Natural killer cell (primary cell): ENCODE measurements at regions not wholly inside any gene's neighbourhood (a gene's known extent, or its start where the extent isn't known, plus 50 kb on each side); places are given as distances from the start of the nearest gene placed in this dataset.

Experiments used
- ATAC-seq, 3 donors: fragments of 150-1000 bp in 2 of 3; fragments of 200-7000 bp in 1 of 3; cut with Tn5 transposase; 1 replicate in 1 of 3; 2 replicates in 2 of 3; pipeline ENCODE4 v1.10.0; 2021; ENCODE audit warnings: mild to moderate bottlenecking in 2 of 3, moderate library complexity in 2 of 3
- DNase-seq, 2 donors: peaks; one replicate each; pipeline versions ENCODE4 v3.0.0 to v3.0.0-alpha.2; 2013 to 2021; ENCODE audit warnings: mixed read lengths in 1 of 2
- H3K27ac ChIP-seq: one replicate; pipeline ENCODE4 v1.5.1; 2013; ENCODE audit warnings: mild to moderate bottlenecking, low read length
- H3K27me3 ChIP-seq: one replicate; pipeline ENCODE4 v1.6.1; 2013; ENCODE audit warnings: low read length; ENCODE audit not compliant: control insufficient read depth, insufficient read depth
- H3K36me3 ChIP-seq: one replicate; pipeline ENCODE4 v1.6.1; 2013; ENCODE audit warnings: low read length; ENCODE audit not compliant: control insufficient read depth, insufficient read depth
- H3K4me1 ChIP-seq: one replicate; pipeline ENCODE4 v1.6.1; 2013; ENCODE audit warnings: low read length; ENCODE audit not compliant: control insufficient read depth, insufficient read depth
- H3K4me3 ChIP-seq: one replicate; pipeline ENCODE4 v1.5.1; 2013; ENCODE audit warnings: low read length
- H3K9me3 ChIP-seq: one replicate; pipeline ENCODE4 v1.6.1; 2013; ENCODE audit warnings: low read length; ENCODE audit not compliant: control insufficient read depth, insufficient read depth
- H3K27ac Mint-ChIP-seq, 2 donors: one replicate each; pipeline ENCODE4 v1.8.0; 2022; ENCODE audit warnings: mild to moderate bottlenecking in 2 of 2, mixed read lengths in 2 of 2, moderate library complexity in 1 of 2
- H3K27me3 Mint-ChIP-seq, 2 donors: one replicate each; pipeline ENCODE4 v1.8.0; 2022; ENCODE audit warnings: low read depth in 2 of 2, mixed read lengths in 2 of 2
- H3K36me3 Mint-ChIP-seq: one replicate; pipeline ENCODE4 v1.8.0; 2022; ENCODE audit warnings: mixed read lengths
- H3K4me1 Mint-ChIP-seq, 2 donors: one replicate each; pipeline ENCODE4 v1.8.0; 2022; ENCODE audit warnings: mixed read lengths in 2 of 2
- H3K4me3 Mint-ChIP-seq: one replicate; pipeline ENCODE4 v1.8.0; 2022; ENCODE audit warnings: mild to moderate bottlenecking, moderate library complexity, mixed read lengths
- H3K9me3 Mint-ChIP-seq, 2 donors: one replicate each; pipeline ENCODE4 v1.8.0; 2022; ENCODE audit warnings: mixed read lengths in 2 of 2
- CTCF ChIP-seq: fragments of 200-600 bp; IDR thresholded peaks from one replicate; pipeline ENCODE4 v1.8.0; 2022; ENCODE audit warnings: antibody characterized with exemption
- WGBS: methylation state at CpG from one replicate; pipeline ENCODE4 v1.1.7; 2013; ENCODE audit warnings: missing lambda C conversion rate; ENCODE audit not compliant: insufficient coverage; 5-methylcytosine and 5-hydroxymethylcytosine counted together
- intact Hi-C: fragments of 100-400 bp; cut with micrococcal nuclease; formaldehyde crosslinking; loops from one replicate; pipeline ENCODE4 v1.14.2; 2022

DNA sequence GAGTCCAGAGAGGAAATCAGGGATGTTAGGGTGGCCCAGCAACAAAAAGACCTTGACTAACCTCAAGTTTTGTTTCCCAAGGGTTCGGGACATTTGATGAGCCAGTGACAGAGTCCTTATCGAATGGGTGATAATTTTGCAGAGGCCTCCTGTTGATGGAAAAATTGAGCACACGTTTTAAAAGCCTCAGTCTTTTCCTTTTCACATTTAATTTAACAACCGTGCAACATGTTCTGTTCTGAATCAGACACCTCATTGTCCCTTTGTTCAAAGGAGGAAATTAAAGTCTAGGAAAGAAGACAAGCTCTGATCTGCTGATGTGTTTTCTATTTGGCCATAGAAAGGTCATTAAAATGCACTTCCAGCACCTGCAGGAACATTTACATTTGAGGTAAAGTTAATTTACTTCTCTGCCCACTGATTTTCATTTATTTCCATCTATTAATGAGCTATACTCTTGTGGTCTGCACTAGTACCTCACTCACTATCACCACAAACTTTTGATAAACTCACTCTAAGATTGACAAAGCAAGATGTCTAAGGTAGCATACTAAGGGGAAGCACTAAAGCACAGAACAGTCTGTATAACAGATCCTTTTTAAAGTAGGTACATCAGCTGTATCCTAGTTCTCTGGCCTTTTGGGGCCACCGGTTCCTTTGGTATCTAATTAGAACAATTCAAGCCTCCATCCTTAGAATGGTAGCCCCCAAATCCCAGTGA is 147.0 kb downstream of the RPAP3 start:
- H3K9me3 ChIP-seq = no peaks in the 10 kb centered on the region
- no peak overlapping the region for H3K27ac Mint-ChIP-seq
- H3K9me3 Mint-ChIP-seq = no peaks in the 10 kb centered on the region
- ATAC-seq (no peak), DNase-seq (no peak)
- peaks cover 8 to 10% of the 10 kb centered on the region in 2 donors for H3K4me1 Mint-ChIP-seq
- 75% methylated on average over 3 of the region's 5 CpGs for WGBS
- no peaks in the 10 kb centered on the region for H3K4me1 ChIP-seq
- peaks cover 4% of the 10 kb centered on the region for H3K36me3 Mint-ChIP-seq
- H3K27me3 Mint-ChIP-seq = peaks cover 15 to 17% of the 10 kb centered on the region in 2 donors
- intact Hi-C loops = no loop called here
- no peak overlapping the region for H3K27ac ChIP-seq
- TF ChIP-seq CTCF = no peak
- H3K27me3 ChIP-seq = no peaks in the 10 kb centered on the region
- H3K4me3 Mint-ChIP-seq = no peak overlapping the region
- no peak overlapping the region for H3K4me3 ChIP-seq
- no peaks in the 10 kb centered on the region for H3K36me3 ChIP-seq

DNA sequence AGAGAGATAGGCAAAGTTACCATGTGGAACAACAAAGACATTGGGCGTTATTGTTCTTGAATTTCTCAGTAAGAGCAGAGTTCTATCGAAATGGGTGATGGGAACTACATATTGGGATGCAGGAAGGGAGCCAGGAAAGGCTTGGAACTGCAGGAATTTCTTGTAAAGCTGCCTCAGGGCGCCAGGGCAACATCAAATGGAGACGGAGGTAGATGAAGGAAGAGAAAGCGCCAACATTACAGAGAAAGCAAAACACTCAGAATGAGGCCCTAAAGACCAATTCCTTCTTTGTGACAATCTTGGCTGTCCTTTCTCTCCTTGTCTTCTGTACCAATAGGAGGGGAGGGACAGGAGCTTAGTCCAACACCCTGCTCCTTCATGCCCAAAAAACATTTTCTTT is 148.4 kb downstream of the RPAP3 start:
- ATAC-seq (no peak), DNase-seq (no peak)
- no peak for TF ChIP-seq CTCF
- peaks cover 7% of the 10 kb centered on the region for H3K9me3 ChIP-seq
- WGBS = 85% methylated on average over 3 of the region's 5 CpGs
- intact Hi-C loops = no loop called here
- H3K27me3 ChIP-seq = no peaks in the 10 kb centered on the region
- no peak overlapping the region for H3K4me3 ChIP-seq
- no peaks in the 10 kb centered on the region for H3K36me3 ChIP-seq
- peaks cover 8 to 16% of the 10 kb centered on the region in 2 donors for H3K4me1 Mint-ChIP-seq
- no peak overlapping the region for H3K27ac Mint-ChIP-seq
- H3K4me3 Mint-ChIP-seq = no peak overlapping the region
- peaks cover 14% of the 10 kb centered on the region for H3K36me3 Mint-ChIP-seq
- H3K9me3 Mint-ChIP-seq = peaks cover 0 to 9% of the 10 kb centered on the region in 2 donors
- no peaks in the 10 kb centered on the region for H3K4me1 ChIP-seq
- no peak overlapping the region for H3K27ac ChIP-seq
- H3K27me3 Mint-ChIP-seq = peaks cover 15% of the 10 kb centered on the region in 2 donors

GRCh38 chr12:47556261-47557030 is 149.4 kb downstream of the RPAP3 start:
- intact Hi-C loops = no loop called here
- Histone ChIP-seq H3K4me3 (no peak overlapping the region), H3K9me3 (peaks cover 7% of the 10 kb centered on the region), H3K27me3 (no peaks in the 10 kb centered on the region), H3K4me1 (no peaks in the 10 kb centered on the region), H3K36me3 (no peaks in the 10 kb centered on the region), H3K27ac (no peak overlapping the region)
- Mint-ChIP-seq H3K4me3 (no peak overlapping the region), H3K27me3 (peaks cover 12 to 16% of the 10 kb centered on the region in 2 donors), H3K4me1 (peaks cover 8 to 16% of the 10 kb centered on the region in 2 donors), H3K36me3 (peaks cover 14% of the 10 kb centered on the region), H3K9me3 (peaks cover 0 to 9% of the 10 kb centered on the region in 2 donors), H3K27ac (no peak overlapping the region)
- WGBS = 90% methylated on average over 4 of the region's 4 CpGs
- no peak for TF ChIP-seq CTCF
- no peak for ATAC-seq
- no peak for DNase-seq
